ENCODE measurements at regions not wholly inside any gene's neighbourhood (a gene's known extent, or its start where the extent isn't known, plus 50 kb on each side); places are given as distances from the start of the nearest gene placed in this dataset.
"Not testable (repeated sequence)": the region's sequence is repeated elsewhere in the genome, so short reads cannot be mapped to it uniquely, and the experiment has no call there.

GRCh38 chr12:59446116-59446515 lies 149.7 kb upstream of the SLC16A7 start:
- DNase-seq (ENCODE audit: low read depth) = no peak
- H3K4me3 ChIP-seq (ENCODE audit: low read depth, low read length) = no peak overlapping the region
- TF ChIP-seq, protein P1, sequence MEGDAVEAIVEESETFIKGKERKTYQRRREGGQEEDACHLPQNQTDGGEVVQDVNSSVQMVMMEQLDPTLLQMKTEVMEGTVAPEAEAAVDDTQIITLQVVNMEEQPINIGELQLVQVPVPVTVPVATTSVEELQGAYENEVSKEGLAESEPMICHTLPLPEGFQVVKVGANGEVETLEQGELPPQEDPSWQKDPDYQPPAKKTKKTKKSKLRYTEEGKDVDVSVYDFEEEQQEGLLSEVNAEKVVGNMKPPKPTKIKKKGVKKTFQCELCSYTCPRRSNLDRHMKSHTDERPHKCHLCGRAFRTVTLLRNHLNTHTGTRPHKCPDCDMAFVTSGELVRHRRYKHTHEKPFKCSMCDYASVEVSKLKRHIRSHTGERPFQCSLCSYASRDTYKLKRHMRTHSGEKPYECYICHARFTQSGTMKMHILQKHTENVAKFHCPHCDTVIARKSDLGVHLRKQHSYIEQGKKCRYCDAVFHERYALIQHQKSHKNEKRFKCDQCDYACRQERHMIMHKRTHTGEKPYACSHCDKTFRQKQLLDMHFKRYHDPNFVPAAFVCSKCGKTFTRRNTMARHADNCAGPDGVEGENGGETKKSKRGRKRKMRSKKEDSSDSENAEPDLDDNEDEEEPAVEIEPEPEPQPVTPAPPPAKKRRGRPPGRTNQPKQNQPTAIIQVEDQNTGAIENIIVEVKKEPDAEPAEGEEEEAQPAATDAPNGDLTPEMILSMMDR (IDR thresholded peaks at IDR 0.05; ENCODE audit: insufficient read depth, low read depth, low read length, missing control alignments) = no peak

GRCh38 chr12:59444932-59445331 lies 150.9 kb upstream of the SLC16A7 start:
- TF ChIP-seq, protein P1 (IDR thresholded peaks at IDR 0.05; ENCODE audit: insufficient read depth, low read depth, low read length, missing control alignments) = peak; percentile 6
- H3K4me3 ChIP-seq (ENCODE audit: low read depth, low read length) = no peak overlapping the region
- DNase-seq (ENCODE audit: low read depth) = peak; percentile 5

DNA sequence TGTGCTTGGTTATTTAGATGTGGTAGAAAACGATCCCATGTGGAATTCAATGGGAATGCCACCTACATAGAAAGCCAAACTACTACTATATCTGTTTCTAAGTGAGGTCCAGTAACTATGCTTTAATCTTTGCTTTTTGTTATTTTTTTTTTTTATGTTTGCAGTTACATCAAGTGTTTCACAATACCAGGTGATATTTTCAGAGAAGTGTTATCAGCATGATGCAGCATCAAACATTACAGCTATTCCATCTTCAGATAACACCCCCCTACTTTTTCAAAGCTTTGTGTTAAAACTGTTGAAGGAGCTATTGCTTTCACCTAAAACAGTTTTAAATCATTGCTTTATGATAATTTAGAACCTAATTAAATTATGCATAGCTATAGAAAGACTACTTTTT lies 163.8 kb upstream of the SLC16A7 start:
- TF ChIP-seq, protein P1 (IDR thresholded peaks at IDR 0.05; ENCODE audit: insufficient read depth, low read depth, low read length, missing control alignments) = no peak
- no peak overlapping the region for H3K4me3 ChIP-seq (ENCODE audit: low read depth, low read length)
- no peak for DNase-seq (ENCODE audit: low read depth)

DNA sequence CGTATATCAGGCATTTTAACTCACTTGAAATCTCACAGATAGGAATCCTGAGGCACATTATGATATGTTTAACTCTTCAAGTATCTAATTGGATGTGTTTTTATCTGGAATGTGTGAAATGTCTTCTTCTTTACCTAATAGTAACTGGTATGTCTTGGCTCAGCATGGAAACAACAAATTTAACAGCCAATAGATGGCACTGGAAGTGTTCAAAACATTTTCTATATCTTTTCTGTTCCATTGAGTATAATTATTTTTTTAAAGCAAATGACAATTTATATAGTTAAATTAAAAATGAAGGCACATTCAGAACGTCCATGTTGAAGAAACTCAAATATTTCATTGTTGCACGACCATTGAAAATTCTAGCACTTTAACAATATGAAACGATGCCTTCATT lies 164.6 kb upstream of the SLC16A7 start:
- no peak overlapping the region for H3K4me3 ChIP-seq (ENCODE audit: low read depth, low read length)
- TF ChIP-seq, protein P1 (IDR thresholded peaks at IDR 0.05; ENCODE audit: insufficient read depth, low read depth, low read length, missing control alignments) = no peak
- no peak for DNase-seq (ENCODE audit: low read depth)

DNA sequence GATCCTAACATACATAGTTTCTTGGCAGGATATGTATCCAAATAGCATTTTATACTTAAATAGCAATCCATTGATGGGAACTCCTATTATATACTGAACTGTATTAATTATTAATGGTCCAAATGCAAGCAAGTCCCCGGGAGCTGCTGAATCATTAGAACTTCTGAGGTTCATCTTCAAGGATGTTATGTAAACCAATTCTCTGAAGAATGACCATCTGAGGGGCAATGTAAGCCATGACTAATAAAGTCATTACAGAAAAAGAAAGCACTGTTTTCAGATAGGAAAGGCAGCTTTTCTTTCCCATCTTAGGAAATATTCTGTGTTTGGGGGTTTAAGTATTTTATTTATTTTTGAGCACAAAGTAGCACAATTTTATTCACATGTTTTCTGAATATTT lies 166.1 kb upstream of the SLC16A7 start:
- no peak overlapping the region for H3K4me3 ChIP-seq (ENCODE audit: low read depth, low read length)
- TF ChIP-seq, protein P1 (IDR thresholded peaks at IDR 0.05; ENCODE audit: insufficient read depth, low read depth, low read length, missing control alignments) = no peak
- no peak for DNase-seq (ENCODE audit: low read depth)

DNA sequence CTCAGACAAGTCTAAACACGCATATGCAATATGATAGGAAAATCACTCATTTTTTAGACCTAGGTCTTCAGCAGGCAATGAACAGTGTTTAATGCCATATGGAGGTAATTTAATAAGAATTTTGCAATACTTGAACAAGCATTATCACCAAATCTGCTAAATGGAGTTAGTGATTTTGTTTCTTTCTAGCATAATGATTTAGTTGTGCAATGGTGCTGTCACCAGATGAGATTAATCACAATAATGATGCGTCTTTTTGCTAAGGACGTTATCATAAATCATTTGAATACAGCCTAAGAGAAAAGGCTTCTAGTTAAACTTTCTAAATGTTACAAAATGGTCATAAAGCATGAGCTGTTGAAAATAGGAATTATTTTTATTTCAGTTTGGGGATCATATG lies 170.0 kb upstream of the SLC16A7 start:
- no peak overlapping the region for H3K4me3 ChIP-seq (ENCODE audit: low read depth, low read length)
- TF ChIP-seq, protein P1 (IDR thresholded peaks at IDR 0.05; ENCODE audit: insufficient read depth, low read depth, low read length, missing control alignments) = no peak
- no peak for DNase-seq (ENCODE audit: low read depth)

DNA sequence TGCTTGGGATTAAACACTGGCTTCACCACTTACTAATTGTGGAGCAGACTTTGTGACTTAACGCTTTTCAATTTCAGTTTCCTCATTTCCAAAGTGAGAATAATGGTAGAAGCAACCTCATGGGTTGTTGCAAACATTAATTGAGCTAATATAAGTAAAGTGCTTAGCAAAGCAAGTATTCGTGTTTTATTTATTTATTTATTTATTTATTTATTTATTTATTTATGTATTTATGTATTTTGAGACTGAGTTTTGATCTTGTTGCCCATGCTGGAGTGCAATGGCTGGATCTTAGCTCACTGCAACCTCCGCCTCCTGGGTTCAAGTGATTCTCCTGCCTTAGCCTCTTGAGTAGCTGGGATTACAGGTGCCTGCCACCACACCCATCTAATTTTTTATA lies 171.2 kb upstream of the SLC16A7 start:
- H3K4me3 ChIP-seq (ENCODE audit: low read depth, low read length); DNase-seq (ENCODE audit: low read depth): not testable (repeated sequence)

Data from GM12865 (cell line).